Effector CD8-positive, alpha-beta T cell (primary cell): ENCODE measurements at regions not wholly inside any gene's neighbourhood (a gene's known extent, or its start where the extent isn't known, plus 50 kb on each side); places are given as distances from the start of the nearest gene placed in this dataset.
"Not testable (repeated sequence)": the region's sequence is repeated elsewhere in the genome, so short reads cannot be mapped to it uniquely, and the experiment has no call there.

Source experiments
- DNase-seq: peaks from one replicate; lab custom pipeline; 2025; lab: John Stamatoyannopoulos, UW

DNA sequence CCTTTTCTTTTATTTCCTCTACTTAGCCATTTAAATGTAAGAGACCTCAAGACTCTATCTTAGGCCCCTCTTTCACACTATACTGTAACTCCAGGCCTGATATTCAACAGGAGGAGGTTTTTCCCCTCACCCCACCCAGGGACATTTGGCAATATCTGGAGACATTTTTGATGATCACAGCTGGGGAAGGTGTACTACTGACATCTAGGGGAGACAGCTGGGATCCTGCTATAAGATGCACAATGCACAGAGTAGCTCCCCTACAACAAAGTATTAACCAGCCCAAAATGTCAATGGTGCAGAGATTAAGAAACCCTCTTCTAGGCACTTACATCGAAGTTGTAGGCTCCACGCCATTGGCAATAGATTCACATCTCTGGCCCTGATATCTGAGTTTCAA is 517.5 kb upstream of the UBE2E2 start:
- no peak for DNase-seq

DNA sequence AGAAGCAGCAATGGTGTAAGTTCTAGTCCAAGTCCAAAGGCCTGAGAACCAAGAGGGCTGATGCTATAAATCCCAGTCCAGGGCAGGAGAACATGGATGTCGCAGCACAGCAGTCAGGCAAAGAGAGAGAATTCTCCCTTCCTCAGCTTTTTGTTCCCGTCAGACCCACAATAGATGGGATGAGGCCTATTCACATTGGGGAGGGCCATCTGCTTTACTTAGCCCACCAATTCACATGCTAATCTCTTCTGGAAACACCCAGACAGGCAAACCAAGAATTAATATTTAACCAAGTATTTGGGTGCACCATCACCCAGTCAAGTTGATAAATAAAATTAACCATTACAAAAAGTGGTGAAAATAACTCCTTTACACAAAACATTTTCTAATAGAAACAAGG is 511.7 kb upstream of the UBE2E2 start:
- DNase-seq, result no peak

GRCh38 chr3:22691856-22692628 is 511.1 kb upstream of the UBE2E2 start:
- no peak for DNase-seq

GRCh38 chr3:22700876-22701275 is 502.3 kb upstream of the UBE2E2 start:
- no peak for DNase-seq

GRCh38 chr3:22704166-22704565 is 499.0 kb upstream of the UBE2E2 start:
- no peak for DNase-seq

DNA sequence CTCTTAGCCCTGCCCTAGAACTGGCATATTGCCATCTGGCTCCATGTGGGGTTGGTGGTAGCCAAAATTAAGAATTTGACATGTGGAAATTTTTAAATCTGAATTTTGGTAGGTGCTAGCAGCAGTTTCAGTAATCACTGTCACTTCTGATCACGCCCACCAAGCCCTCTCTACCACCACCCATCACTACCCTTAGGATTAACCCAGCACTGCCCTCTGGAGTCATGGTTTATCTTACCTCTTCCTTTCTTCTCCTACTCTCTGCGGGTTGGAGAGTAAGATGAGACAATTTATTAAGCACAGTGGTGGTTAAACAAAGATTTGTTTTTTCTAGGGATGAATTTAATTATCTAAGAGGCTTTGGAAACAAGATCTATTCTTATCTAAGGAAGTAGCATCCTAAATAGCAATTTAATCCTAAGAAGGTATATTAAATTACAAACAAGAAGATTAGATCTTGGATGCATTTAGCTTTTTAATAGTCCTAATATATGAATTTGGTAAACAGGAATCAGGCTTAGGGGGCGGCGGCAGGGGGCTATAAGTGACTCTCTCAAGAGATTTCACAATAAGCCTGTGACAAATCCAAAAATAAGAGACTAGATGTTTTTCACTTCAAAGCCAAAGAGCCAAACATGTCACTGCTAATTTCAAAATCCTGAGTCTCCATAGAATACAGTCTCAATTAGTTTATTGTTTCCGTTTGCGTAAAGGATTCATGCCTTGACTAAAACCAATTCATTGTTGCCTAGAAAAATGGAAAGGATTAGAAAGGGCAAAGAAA is 498.4 kb upstream of the UBE2E2 start:
- DNase-seq, result no peak

DNA sequence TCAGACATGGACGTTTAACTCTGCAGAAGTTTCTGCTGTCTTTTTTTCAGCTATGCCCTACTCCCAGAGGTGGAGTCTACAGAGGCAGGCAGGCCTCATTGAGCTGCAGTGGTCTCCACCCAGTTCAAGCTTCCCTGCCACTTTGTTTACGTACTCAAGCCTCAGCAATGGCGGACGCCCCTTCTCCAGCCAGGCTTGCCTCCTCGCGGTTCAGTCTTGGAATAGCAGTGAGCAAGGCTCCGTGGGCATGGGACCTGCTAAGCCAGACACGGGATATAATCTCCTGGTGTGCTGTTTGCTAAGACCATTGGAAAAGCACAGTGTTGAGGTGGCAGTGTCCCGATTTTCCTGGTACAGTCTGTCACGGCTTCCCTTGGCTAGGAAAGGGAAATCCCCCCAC is 496.2 kb upstream of the UBE2E2 start:
- not testable (repeated sequence) for DNase-seq

GRCh38 chr3:22713936-22714335 is 489.2 kb upstream of the UBE2E2 start:
- no peak for DNase-seq

DNA sequence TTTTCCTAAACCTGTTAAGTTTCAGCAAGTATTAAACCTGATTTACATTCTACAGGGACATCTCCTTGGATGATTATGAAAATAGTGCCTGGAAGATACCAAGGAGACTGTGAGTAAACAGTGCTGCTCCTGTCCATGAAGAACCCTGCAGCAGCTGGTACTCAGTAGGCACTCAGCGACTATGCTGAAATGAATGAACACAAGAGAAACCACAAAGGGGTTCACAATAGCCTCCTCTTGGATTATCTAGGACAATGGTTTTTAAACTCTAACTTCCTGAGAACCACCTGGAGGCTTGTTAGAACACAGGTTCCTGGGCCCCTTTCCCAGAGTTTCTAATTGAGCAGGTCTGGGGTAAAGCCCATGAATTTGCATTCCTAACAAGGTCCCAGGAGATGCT is 488.4 kb upstream of the UBE2E2 start:
- DNase-seq, result no peak

DNA sequence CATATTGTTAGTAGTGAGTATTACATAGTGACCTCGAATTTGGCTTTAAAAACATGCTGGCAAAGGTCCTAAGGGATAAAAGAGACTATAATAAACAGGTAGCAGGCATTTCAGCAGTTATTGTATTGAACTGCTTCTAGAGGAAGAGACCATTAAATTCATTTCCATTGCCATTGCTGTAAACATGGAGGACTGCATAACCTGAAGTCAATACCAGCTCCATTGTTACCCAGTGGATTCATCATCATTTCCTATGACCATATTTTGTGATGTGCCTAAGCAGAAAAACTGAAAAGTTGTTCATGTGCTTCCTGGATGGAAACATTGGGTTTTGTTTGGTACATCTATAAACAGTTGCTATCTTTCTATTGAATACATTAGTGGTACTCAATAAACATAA is 482.5 kb upstream of the UBE2E2 start:
- DNase-seq, result no peak

- no peak for DNase-seq
Measured at GRCh38 chr3:22724420-22724819, 478.7 kb upstream of the UBE2E2 start.

- no peak for DNase-seq
Measured at GRCh38 chr3:22728406-22728805, 474.7 kb upstream of the UBE2E2 start.

GRCh38 chr3:22729212-22729611 is 473.9 kb upstream of the UBE2E2 start:
- no peak for DNase-seq

- DNase-seq, result no peak
Measured at GRCh38 chr3:22729981-22730380, 473.1 kb upstream of the UBE2E2 start.

- no peak for DNase-seq
Measured at GRCh38 chr3:22730701-22731100, 472.4 kb upstream of the UBE2E2 start.

DNA sequence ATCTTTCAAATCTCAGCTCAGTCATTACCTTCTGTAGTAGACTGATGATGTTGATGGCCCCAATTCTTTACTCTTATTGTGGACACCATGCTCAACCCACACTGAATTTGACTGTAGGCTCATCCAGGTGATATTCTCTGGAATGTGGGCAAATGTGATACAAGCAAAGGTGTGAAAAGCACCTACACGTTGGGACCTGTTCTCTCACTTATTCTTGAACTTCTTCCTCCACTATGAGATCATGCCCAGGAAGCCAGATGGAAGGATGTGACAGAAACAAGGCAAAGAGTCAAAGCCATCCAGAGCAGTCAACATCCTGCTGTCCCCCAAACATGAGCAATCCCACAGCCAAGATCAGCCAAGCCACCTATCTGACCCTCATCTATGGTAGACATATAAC is 471.2 kb upstream of the UBE2E2 start:
- no peak for DNase-seq

DNA sequence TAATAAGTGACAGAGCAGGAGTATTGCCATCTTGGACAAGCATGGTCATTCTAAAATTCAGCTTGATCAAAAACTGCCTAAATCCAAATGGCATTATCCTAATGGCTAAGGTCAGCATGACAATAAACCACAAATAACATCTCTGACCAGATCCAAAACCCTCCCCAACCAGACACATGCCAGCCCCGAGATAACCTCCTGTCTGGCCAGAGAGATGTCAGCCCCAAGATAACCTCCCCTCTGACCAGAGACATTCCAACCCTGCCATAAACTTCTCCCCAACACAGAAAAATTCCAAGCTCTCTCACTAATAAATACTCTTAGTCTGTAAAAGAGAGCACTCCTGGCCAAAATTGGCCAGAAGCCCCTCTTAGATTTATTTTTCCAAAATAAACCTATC is 470.5 kb upstream of the UBE2E2 start:
- DNase-seq, result no peak

DNA sequence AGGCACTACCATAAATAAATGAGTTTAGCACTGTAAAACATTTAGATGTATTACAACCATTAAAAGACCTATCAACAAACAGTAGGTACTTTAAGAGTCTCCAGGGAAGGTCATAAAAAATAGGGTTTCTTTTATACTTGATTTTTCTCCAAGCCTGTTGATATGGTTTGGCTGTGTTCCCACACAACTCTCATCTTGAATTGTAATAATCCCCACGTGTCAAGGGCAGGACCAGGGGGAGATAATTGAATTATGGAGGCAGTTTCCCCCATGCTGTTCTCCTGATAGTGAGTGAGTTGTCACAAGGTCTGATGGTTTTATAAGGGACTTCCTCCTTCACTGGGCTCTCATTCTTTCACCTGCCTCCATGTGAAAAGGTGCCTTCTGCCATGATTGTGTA is 468.9 kb upstream of the UBE2E2 start:
- no peak for DNase-seq

DNA sequence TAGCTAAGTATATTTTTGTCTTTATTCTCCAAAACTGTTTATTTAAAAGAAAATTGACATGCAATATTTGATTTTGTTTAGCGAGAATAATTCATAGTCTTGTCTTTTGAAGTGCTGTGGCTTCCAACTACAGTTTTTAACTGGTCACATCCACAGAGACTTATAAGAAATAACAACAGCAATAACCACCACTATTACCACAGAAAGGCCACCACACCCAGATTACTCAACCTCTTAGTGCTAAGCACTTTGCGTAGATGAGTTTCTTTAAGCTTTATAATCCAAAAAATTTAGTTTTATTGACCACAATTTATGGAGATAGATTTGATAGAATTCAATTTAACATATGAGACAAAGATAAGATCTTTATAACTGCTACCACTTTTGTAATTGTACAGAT is 468.4 kb upstream of the UBE2E2 start:
- DNase-seq, result no peak

DNA sequence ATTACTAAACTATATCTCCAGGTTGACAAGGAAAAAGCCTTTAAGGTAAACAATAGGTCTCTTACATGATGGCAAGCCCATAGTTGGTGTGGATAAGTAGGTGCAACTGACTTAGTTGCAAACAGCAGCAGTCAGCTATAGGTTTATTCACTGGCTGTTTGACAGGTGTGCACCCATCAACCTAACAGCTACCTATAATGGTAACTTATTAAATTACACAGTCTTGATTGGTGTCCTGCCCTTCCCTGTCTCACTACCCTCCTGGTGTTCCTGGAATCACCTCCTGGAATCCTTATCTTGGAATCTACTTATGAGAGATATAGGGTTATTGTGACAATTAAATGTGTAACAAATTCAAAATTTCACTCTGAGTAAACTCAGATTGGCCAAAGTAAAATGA is 467.8 kb upstream of the UBE2E2 start:
- no peak for DNase-seq

- DNase-seq, result not testable (repeated sequence)
Measured at GRCh38 chr3:22743386-22743785, 459.7 kb upstream of the UBE2E2 start.

GRCh38 chr3:22745321-22745720 is 457.8 kb upstream of the UBE2E2 start:
- no peak for DNase-seq

DNA sequence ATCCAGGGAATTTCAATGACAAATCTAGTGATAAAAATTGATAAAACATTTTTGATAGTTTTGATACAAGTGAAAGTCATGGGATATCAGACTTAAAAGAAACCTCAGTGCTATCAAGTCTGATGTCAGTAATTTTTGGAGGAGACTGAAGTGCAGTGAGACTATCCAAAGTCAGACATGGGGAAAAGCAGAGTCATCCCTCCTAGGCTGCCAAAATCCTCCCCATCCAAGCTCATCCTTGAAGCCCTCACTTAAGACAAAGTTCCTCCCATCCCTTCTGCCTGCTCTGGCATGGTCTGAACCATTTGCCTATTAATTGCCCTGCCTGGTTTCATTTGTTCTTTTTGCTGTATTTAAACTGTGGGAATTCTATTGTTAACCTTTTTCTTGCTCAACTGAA is 456.9 kb upstream of the UBE2E2 start:
- no peak for DNase-seq
